GM23248 (cell line): ENCODE measurements at regions not wholly inside any gene's neighbourhood (a gene's known extent, or its start where the extent isn't known, plus 50 kb on each side); places are given as distances from the start of the nearest gene placed in this dataset.

Source experiments
- EZH2 ChIP-seq: fragments of 200-600 bp; sonication (generic); IDR thresholded peaks from 2 replicates; pipeline ENCODE4 v1.6.1; 2018; ENCODE audit warnings: antibody characterized with exemption, mild to moderate bottlenecking; ENCODE audit not compliant: insufficient read depth, poor library complexity, severe bottlenecking
- EZH2phosphoT487 ChIP-seq: fragments of 200-600 bp; sonication (generic); IDR thresholded peaks from 2 replicates; pipeline ENCODE4 v1.6.1; 2018; ENCODE audit warnings: antibody characterized with exemption, moderate library complexity, mild to moderate bottlenecking, low read depth; ENCODE audit not compliant: insufficient read depth

- TF ChIP-seq EZH2 (no peak), EZH2phosphoT487 (no peak)
Observed at GRCh38 chr15:72967397-72967796, 84.9 kb upstream of the NEO1 start.
